Non-pigmented ciliary epithelial cell (primary cell): ENCODE measurements at regions not wholly inside any gene's neighbourhood (a gene's known extent, or its start where the extent isn't known, plus 50 kb on each side); places are given as distances from the start of the nearest gene placed in this dataset.

ENCODE experiments used
- DNase-seq: peaks from one replicate; pipeline ENCODE4 v3.0.0-alpha.2; 2010; ENCODE audit warnings: low read depth

- no peak for DNase-seq
Observed at GRCh38 chr6:50217841-50218240, 168.1 kb upstream of the DEFB112 start.

DNA sequence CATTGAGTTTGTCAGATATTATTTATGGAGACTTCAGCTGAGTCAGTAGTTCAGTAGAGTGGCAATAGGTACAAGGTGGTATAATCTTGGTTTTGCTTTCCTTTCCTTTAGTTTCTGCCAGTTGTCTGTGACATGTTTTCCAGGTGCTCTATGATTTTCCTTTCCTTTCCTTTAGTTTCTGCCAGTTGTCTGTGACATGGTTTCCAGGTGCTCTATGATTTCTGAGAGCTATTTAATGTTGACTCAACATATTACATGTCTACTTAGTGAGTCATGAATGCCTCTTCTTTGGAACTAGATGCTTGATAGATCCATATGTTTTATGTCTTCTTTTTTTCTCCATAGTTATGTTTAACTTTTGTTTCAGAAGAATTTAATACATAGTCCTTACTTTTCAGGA, 186.4 kb upstream of the DEFB112 start:
- no peak for DNase-seq

- DNase-seq, result no peak
Observed at GRCh38 chr6:50239853-50240252, 190.1 kb upstream of the DEFB112 start.

DNA sequence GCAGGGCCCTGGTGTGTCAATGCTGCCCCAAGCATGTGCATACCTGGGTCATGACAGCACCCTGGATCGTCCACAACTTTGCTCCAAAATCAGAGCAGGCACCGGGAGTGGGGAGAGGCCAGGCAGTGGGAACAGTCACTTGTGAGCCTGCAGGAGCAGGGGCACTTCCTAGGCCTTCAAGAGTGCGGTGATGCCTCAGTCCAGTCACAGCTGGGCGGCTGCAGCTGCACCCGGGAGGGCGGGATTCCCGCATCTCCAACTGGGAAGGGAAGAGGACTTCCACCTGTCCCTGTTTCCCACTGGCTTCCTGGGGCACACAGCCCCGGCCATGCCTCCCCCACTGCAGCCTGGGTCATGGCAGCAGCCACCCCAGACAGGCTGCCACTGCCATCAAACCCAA, 191.3 kb upstream of the DEFB112 start:
- DNase-seq, result no peak

- peak; percentile 49 for DNase-seq
Observed at GRCh38 chr6:50249493-50249892, 199.8 kb upstream of the DEFB112 start.

- DNase-seq, result no peak
Observed at GRCh38 chr6:50257322-50257721, 207.6 kb upstream of the DEFB112 start.

DNA sequence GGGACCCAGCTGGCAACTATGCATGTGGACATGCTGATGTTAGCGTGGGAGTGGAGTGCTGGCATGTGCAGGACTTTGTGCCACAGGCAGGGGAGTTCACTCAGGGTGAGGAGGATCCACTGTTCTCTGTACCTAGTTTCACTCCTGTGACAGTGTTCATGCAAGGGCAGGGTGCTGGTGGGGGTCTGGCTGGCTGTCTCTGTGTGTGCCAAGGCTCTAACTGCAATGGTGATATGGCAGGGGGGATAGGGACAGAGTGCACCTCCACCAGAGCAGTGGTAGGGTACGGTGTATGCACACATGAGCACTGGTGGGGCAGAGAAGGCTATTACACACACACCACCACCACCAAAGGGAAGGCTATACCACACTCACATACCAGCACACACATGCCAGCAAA, 210.2 kb upstream of the DEFB112 start:
- DNase-seq, result no peak

DNA sequence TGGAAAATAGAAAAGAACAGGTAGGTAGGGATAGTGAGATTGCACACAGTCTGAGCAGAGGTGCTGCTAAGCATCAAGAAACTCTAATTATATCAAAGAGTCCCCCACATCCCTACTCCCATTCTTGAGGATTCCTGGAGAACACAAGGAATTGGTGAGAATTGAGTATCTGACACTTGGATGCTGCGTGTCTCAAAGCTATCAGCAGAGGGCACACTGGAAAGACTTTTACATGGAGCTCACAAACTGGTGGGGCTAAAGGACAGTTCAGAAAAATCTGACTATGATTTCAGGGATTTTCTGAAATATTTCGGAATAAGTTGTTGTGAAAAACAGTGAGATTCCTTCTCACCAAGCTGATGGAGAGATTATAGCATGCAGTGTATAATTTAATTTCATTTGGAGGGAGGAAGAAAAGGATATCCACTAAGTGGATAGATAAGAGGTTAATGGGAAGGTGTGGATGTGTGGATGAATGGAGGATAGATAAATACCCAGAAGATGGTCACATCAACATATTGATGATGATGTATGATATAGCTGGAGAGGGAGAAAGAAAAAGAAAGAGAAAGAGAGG, 215.4 kb upstream of the DEFB112 start:
- no peak for DNase-seq

- no peak for DNase-seq
Observed at GRCh38 chr6:50270415-50270814, 220.7 kb upstream of the DEFB112 start.

DNA sequence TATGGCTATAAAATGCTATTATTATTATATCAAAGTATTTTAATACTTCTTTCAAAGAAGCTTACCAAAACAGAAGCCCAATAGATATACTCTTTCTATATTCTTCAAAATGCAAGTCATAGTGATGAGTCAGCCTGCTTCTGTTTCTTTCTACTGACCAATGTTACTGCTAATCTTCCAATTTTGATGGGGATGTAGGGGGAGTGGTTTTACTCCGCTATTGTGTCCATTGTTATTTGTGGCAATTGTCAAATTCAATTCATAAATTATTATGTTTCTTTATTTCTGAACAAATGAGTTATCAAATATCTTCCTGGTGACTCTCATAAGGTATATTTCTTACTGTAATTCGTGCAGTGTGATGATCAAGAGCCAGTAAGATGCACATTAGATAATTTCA, 221.5 kb upstream of the DEFB112 start:
- no peak for DNase-seq

DNA sequence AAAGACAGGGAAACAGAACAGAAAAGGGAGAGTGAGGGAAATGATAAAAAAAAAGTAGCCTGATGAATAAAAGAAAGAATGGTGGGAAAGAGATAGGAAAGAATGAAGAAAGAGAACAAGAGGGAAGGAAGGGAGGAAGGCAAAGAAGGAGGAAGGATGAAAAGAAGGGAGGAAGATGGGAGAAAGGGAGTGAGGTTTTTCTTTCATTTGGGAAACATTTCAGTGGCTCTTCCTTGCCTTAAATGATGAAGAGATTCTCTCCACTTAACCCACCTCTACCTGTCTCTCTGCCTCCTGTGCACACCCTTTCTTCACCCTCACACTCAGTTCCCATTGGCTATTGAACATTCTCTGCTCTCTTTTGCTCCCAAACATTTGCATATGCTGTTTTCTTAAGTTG, 222.1 kb upstream of the DEFB112 start:
- no peak for DNase-seq

- DNase-seq, result no peak
Observed at GRCh38 chr6:50272611-50273010, 222.9 kb upstream of the DEFB112 start.

- DNase-seq, result no peak
Observed at GRCh38 chr6:50276771-50277261, 227.1 kb upstream of the DEFB112 start.

DNA sequence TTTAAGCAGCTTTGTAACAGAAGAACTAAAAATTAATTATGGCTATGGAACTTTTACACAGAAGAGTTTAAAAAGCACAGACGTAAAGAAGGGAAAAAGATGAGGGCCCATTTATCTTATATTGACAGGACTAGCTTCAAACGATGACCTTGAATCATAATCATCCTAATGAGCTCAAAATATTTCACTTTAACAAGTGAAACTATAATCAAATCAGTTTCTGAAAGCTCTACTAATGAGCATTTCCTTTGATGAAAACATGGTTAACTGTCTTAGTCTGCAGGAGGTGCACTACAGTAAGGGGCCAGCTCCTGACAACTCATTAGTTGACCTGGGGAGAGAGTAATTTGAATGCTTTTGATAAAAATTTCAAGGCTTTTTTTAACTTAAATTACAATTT, 228.0 kb upstream of the DEFB112 start:
- no peak for DNase-seq

DNA sequence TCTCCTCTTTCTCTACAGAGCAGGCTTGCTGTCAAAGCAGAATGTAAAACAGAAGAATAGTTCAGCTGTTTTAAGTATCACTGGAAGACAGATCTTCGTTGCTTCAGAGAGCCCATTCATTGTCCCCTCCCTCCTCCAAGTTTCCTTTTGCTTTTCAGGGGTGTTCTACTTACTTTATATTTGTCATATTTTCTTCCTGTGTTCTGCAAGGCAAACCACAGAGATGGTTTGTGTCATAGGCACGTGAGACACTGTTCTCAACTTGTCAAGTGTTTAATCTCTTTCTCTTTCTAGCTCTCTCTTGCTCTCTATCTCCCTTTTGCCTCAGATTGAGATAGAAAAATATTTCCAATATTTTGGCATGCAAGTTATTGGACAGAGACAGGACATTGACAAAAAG, 228.9 kb upstream of the DEFB112 start:
- DNase-seq, result no peak

DNA sequence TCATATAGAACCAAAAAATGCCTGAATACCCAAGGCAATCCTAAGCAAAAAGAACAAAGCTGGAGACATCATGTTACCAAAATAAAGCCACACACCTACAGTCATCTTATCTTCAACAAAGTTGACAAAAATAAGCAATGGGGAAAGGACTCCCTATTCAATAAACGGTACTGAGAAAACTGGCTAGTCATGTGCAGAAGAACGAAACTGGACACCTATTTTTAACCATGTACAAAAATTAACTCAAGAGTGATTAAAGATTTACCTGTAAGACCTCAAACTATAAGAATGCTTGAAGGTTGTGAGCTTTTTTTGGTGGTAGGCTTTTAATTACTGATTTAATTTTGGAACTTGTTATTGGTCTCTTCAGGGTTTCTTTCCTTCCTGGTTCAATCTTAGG, 236.0 kb upstream of the DEFB112 start:
- no peak for DNase-seq

GRCh38 chr6:50288241-50288640, 238.5 kb upstream of the DEFB112 start:
- no peak for DNase-seq

DNA sequence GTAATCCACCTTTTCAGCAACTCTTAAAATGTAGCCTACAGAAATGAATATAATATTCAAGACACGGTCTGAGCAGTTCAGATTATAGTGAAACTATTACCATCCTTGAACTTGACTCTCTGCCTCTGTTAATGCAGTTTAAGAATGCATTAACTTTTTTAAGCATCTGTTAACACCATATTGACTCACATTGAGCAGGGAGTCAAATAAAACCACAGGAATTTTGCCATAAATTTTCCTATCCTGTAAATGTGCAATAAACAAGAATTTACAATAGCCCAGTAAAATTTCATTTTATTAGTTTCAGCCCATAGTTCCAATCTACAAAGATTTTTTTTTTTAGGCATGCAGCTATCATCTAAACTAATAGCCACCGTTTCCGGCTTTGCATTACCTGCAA, 239.2 kb upstream of the DEFB112 start:
- DNase-seq, result no peak

DNA sequence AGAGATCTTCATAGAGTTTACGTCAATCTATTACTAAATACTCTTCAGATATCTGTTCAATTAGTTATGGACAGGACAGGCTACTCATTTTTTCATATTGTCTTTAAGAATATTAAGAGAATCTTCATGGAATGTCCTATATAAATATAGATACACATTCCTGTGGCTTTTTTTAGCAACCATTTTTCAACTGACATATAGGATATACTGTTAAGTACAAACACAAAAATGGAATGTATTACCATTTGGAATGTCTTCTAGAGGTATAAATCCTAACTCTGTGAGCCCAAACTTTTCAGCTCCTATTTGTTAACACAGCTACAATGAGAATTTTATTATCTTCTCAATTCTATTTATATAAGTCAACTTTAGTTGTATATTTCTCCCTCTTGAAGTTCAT, 239.6 kb upstream of the DEFB112 start:
- DNase-seq, result no peak

GRCh38 chr6:50301307-50301706, 251.6 kb upstream of the DEFB112 start:
- no peak for DNase-seq

DNA sequence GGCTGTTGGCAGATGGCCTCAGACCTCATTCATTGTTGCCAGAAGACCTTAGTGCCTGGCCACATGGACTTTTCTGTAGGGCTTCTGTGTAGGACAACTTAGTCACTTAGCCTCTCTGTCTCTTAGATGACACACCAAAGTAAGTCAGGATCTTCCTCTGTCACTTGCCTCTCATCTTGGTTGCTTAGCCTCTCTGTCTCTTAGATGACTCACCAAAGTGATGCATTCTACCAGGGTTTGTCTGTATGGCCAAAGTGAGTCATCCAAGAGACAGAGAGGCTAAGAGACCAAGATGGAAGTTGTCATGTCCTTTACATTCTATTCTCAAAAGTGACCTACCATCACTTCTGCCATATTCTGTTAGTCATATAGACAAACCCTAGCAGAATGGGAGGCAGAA, 255.9 kb upstream of the DEFB112 start:
- no peak for DNase-seq

- DNase-seq, result no peak
Observed at GRCh38 chr6:50318536-50318935, 268.8 kb upstream of the DEFB112 start.

DNA sequence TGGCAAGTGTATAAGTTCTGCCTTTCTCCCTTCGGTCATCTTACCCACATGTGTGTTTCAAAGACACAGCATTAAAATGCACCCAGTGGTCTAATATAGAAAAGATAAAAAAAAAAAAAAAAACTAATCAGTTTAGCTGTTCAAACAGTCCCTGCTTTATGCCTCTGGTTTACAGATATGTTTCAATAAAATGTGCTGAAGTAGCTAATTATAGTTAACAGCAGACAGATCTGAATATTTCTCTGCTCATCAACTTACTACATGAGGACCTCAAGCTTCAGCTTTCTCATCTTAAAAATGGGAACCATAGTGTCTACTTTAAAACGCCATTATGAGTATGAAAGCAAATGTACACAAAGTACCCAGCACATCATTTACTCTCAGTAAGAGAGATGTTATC, 280.6 kb upstream of the DEFB112 start:
- DNase-seq, result no peak

GRCh38 chr6:50330963-50331362, 281.2 kb upstream of the DEFB112 start:
- DNase-seq, result no peak

- DNase-seq, result no peak
Observed at GRCh38 chr6:50333696-50334095, 284.0 kb upstream of the DEFB112 start.
